ENCODE measurements at regions not wholly inside any gene's neighbourhood (a gene's known extent, or its start where the extent isn't known, plus 50 kb on each side); places are given as distances from the start of the nearest gene placed in this dataset.

DNA sequence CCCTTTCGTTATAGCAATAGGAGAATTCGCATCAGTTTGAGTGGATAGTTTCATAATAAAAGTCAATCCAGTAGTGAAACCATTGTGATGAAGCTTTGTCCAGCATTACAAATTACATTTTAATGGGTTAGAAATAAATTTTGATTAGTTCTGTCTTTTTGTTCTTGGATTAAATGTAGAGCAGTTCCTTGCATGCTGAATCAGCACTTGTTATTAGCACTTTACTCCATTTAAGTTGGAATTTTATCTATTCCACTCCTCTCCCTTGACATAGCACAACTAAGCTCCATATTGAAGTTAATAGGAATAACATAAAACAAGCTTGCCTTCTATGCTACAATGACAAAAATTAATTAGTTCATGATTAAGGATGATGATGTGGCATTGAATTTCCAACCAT is 624.1 kb downstream of the CCDC85A start:
- WGBS (ENCODE audit: low lambda C conversion rate), result 75% methylated on average over 2 of the region's 2 CpGs
- TF ChIP-seq, protein P1, sequence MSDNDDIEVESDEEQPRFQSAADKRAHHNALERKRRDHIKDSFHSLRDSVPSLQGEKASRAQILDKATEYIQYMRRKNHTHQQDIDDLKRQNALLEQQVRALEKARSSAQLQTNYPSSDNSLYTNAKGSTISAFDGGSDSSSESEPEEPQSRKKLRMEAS (IDR thresholded peaks at IDR 0.05; ENCODE audit: low read depth), result no peak
- TF ChIP-seq POLR2AphosphoS5 (IDR thresholded peaks at IDR 0.05; ENCODE audit: low read depth, low read length) (no peak), GATA2 (CRISPR knock-in tag; IDR thresholded peaks at IDR 0.05) (no peak), TEAD4 (IDR thresholded peaks at IDR 0.05; ENCODE audit: borderline replicate concordance, insufficient read depth) (no peak), FOSL2 (IDR thresholded peaks at IDR 0.05; ENCODE audit: borderline replicate concordance, low read depth) (no peak), PBX3 (IDR thresholded peaks at IDR 0.05) (no peak), TCF12 (IDR thresholded peaks at IDR 0.05) (no peak), SMC3 (IDR thresholded peaks at IDR 0.05; ENCODE audit: low read depth, low read length) (no peak), RFX5 (IDR thresholded peaks at IDR 0.05; ENCODE audit: low read length) (no peak), EZH2phosphoT487 (IDR thresholded peaks at IDR 0.05; ENCODE audit: borderline replicate concordance, low read depth) (no peak), NRF1 (IDR thresholded peaks at IDR 0.05; ENCODE audit: low read depth, low read length) (no peak), REST (IDR thresholded peaks at IDR 0.05; ENCODE audit: low read depth, low read length) (no peak), USF2 (IDR thresholded peaks at IDR 0.05; ENCODE audit: borderline replicate concordance, low read depth, low read length) (no peak), JUND (IDR thresholded peaks at IDR 0.05) (no peak), TAF1 (IDR thresholded peaks at IDR 0.05; ENCODE audit: borderline replicate concordance, low read depth, low read length) (no peak), SIN3A (IDR thresholded peaks at IDR 0.05; ENCODE audit: borderline replicate concordance, low read depth, low read length) (no peak), EP300 (IDR thresholded peaks at IDR 0.05; ENCODE audit: borderline replicate concordance in 1 of 2, low read depth in 1 of 2, low read length in 1 of 2) (no peak), RXRA (IDR thresholded peaks at IDR 0.05; ENCODE audit: borderline replicate concordance, low read depth) (no peak)
- TF ChIP-seq, protein P2, sequence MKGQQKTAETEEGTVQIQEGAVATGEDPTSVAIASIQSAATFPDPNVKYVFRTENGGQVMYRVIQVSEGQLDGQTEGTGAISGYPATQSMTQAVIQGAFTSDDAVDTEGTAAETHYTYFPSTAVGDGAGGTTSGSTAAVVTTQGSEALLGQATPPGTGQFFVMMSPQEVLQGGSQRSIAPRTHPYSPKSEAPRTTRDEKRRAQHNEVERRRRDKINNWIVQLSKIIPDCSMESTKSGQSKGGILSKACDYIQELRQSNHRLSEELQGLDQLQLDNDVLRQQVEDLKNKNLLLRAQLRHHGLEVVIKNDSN (IDR thresholded peaks at IDR 0.05; ENCODE audit: borderline replicate concordance, low read depth), result no peak
- TF ChIP-seq, protein P3, sequence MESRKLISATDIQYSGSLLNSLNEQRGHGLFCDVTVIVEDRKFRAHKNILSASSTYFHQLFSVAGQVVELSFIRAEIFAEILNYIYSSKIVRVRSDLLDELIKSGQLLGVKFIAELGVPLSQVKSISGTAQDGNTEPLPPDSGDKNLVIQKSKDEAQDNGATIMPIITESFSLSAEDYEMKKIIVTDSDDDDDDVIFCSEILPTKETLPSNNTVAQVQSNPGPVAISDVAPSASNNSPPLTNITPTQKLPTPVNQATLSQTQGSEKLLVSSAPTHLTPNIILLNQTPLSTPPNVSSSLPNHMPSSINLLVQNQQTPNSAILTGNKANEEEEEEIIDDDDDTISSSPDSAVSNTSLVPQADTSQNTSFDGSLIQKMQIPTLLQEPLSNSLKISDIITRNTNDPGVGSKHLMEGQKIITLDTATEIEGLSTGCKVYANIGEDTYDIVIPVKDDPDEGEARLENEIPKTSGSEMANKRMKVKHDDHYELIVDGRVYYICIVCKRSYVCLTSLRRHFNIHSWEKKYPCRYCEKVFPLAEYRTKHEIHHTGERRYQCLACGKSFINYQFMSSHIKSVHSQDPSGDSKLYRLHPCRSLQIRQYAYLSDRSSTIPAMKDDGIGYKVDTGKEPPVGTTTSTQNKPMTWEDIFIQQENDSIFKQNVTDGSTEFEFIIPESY (IDR thresholded peaks at IDR 0.05; ENCODE audit: borderline replicate concordance, low read depth), result no peak
- no peaks in the 10 kb centered on the region for H3K9me3 ChIP-seq
- no peaks in the 10 kb centered on the region for H3K9me2 ChIP-seq
- H2AFZ ChIP-seq (ENCODE audit: low read depth), result no peak overlapping the region
- H4K20me1 ChIP-seq (ENCODE audit: insufficient read depth), result no peaks in the 10 kb centered on the region
- H3K4me1 ChIP-seq (ENCODE audit: control insufficient read depth in 1 of 2, insufficient read depth in 2 of 2, low read depth in 1 of 2, low read length in 1 of 2), result peaks cover 0 to 7% of the 10 kb centered on the region in 2 experiments; a peak in 1 of 4 replicates
- no peak overlapping the region for H3K4me3 ChIP-seq (ENCODE audit: low read depth in 2 of 2, low read length in 1 of 2)
- H3F3A ChIP-seq (replicated peaks; ENCODE audit: insufficient read depth), result peaks cover 32% of the 10 kb centered on the region
- CTCF ChIA-PET, result no interaction called here
- H3K4me2 ChIP-seq, result no peak overlapping the region
- no peaks in the 10 kb centered on the region for H3K27me3 ChIP-seq (ENCODE audit: insufficient read depth)
- H3K36me3 ChIP-seq (replicated peaks in 1 of 2; ENCODE audit: control insufficient read depth in 1 of 2, insufficient read depth in 2 of 2, low read length in 1 of 2), result peaks cover 0 to 32% of the 10 kb centered on the region in 2 experiments
- H3K79me2 ChIP-seq (ENCODE audit: insufficient read depth), result peaks cover 67% of the 10 kb centered on the region
- POLR2A ChIA-PET, result no interaction called here
- DNase-seq, result no peak
- no peak overlapping the region for H3K27ac ChIP-seq (ENCODE audit: low read depth in 2 of 2, low read length in 1 of 2)
- no peak overlapping the region for H3K9ac ChIP-seq
